DMS53 (cell line): ENCODE measurements at regions not wholly inside any gene's neighbourhood (a gene's known extent, or its start where the extent isn't known, plus 50 kb on each side); places are given as distances from the start of the nearest gene placed in this dataset.
"Not testable (repeated sequence)": the region's sequence is repeated elsewhere in the genome, so short reads cannot be mapped to it uniquely, and the experiment has no call there.

ENCODE experiments used
- DNase-seq: peaks from one replicate; lab custom pipeline; 2025; lab: John Stamatoyannopoulos, UW

- DNase-seq = no peak
These were observed 942.2 kb downstream of the CNTNAP5 start for GRCh38 chr2:124967325-124967724.

- DNase-seq = no peak
These were observed 944.9 kb downstream of the CNTNAP5 start for GRCh38 chr2:124970030-124970429.

DNA sequence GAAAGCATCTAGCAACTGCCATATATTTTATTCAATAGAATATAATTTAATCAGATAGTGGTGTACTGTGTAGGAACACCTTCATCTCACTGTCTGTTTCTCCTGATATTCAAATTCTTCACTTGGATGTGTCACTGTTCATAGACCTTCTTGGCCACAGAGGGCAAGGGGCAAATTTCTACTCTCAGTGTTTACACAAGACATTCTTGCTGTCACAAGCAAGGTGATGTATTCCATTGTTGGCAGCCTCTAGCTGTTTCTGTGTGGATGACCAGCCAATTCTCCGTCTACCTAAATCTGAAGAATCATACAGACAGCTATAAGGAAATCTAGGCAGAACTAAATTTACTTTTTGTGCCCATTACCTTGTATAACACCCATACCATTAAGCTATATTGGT lies 948.3 kb downstream of the CNTNAP5 start:
- no peak for DNase-seq

- no peak for DNase-seq
These were observed 950.1 kb downstream of the CNTNAP5 start for GRCh38 chr2:124975224-124975623.

GRCh38 chr2:124975648-124976047 lies 950.6 kb downstream of the CNTNAP5 start:
- DNase-seq = no peak

- peak; percentile 60 for DNase-seq
These were observed 953.5 kb downstream of the CNTNAP5 start for GRCh38 chr2:124978597-124978996.

DNA sequence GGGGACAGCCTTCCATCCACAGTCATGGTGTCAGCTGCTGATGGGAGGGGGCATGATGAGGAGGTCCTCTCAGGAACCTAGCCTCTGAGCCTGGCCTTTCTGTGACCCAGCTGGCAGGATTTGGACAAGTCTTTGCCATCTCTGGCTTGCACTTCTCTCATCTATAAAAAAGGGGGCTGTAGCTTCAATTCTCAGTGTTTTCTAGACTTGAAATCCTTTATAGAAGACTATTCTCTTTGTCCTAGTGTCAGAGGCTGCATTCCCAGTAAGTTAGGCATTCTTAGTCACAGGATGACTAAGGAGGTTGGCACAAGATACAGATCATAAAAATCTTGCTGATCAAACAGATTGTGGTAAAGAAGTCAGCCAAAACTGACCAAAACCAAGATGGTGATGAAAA lies 958.5 kb downstream of the CNTNAP5 start:
- DNase-seq = no peak

GRCh38 chr2:124985270-124985669 lies 960.2 kb downstream of the CNTNAP5 start:
- no peak for DNase-seq

GRCh38 chr2:124986136-124986535 lies 961.0 kb downstream of the CNTNAP5 start:
- no peak for DNase-seq

GRCh38 chr2:124986870-124987269 lies 961.8 kb downstream of the CNTNAP5 start:
- DNase-seq = not testable (repeated sequence)

DNA sequence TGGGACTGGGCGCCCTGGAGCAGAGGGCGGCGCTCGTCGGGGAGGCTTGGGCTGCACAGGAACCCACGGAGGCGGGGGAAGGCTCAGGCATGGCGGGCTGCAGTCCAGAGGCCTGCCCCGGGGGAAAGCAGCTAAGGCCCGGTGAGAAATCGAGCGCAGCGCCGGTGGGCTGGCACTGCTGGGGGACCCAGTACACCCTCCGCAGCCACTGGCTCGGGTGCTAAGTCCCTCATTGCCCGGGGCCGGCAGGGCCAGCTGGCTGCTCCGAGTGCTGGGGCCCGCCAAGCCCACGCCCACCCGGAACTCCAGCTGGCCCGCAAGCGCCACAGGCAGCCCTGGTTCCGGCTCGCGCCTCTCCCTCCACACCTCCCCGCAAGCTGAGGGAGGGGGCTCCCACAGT lies 962.3 kb downstream of the CNTNAP5 start:
- DNase-seq = not testable (repeated sequence)

DNA sequence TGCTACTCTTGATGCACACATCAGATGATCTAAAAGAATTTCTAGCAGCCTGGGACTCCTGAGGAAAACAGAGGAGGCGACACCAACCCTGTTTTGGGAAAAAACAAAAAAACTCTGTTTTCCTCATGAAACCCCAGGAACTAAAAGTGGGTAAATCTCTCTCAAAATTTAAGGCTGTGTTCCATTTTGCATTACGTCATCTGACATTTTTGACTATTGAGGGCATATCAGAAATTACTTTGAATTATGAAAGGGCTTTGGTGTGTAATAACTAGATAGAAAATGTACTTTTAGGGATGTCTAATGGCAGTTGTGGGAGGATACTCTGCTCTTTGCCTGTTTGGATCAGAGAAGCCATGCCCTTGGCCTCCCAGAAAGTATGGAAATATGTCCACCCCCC lies 963.0 kb downstream of the CNTNAP5 start:
- no peak for DNase-seq

DNA sequence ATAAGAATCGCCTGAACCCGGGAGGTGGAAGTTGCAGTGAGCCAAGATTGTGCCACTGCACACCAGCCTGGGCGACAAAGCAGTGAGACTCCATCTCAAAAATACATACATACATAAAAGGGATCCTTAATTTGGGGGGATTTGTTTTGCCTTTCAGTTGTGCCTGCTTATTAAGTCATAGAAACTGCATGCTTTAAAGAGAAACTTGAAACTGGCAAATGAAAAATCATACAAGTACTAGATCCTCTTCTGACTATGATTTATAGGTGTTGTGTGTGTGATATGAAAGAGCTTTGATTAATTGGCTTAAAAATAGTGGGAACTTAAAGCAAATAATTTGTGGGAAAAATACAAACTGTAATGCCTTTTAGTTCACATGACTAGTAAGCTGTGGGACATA lies 963.7 kb downstream of the CNTNAP5 start:
- no peak for DNase-seq

GRCh38 chr2:124993809-124994208 lies 968.7 kb downstream of the CNTNAP5 start:
- no peak for DNase-seq

DNA sequence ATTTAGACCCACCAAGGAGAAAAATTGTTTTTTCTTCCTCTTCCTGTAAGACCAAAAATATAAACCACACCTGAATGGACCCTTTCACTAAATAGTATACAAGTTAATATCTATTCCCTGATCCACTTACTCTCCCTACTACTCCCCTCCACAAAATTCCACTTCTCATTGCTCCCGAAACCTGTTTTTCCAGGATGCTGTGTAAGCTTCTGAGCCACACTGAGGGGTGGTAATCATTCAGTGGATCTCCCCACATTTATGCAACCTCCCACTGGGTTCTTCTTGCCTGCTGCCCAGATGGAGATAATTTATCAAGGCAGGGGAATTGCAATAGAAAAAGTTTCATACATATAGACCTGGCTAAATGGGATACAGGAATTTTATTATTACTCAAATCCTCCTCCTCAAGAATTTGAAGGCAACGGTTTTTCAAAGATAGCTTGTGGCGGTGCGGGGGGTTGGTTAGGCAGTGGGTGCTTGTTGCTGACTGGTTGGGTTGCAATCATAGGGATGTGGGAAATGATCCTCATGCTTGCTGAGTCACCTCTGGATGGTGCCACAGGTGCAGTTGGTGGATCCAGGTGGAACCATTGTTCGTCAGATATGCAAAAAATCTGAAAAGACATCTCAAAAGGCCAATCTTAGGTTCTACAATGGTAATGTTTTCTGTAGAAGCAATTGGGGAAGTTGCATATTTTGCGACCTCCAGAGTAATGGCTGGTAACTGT lies 970.3 kb downstream of the CNTNAP5 start:
- no peak for DNase-seq

DNA sequence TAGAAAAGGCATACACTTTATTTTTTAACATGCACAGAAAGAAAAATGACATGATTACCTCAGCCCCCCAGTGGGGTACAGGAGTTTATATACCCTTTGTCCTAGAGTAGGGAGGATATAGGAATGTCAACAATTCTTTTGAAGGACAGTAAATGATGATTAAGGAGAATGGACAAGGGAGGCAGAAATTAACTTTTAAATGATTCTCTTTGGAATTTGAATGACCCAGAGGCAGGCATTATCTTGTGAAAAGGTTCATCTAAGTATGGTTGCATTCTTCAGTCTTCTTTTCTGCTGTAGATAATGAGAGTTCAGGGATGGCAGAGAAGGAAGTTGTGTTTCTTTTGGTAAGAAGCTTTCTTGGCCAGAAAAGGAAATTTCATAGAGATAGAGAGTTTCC lies 971.3 kb downstream of the CNTNAP5 start:
- no peak for DNase-seq

DNA sequence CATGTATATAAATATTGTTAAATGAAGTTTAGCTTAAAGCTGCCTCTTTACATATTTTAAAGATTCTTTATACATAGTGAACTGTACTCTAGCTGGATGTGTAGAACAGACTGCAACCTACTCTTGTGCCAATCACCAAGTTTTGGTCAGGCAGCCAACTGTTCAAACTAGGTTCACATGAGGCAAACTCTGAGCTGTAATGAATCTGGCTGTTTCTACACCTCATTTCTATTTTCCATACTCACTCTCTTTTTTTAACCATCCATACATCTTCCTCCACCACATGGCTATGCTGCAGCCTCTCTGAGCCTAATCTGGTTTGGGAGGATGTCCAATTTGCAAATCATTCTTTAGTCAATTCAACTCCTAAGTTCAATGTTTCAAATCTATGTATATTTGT lies 974.8 kb downstream of the CNTNAP5 start:
- DNase-seq = no peak

DNA sequence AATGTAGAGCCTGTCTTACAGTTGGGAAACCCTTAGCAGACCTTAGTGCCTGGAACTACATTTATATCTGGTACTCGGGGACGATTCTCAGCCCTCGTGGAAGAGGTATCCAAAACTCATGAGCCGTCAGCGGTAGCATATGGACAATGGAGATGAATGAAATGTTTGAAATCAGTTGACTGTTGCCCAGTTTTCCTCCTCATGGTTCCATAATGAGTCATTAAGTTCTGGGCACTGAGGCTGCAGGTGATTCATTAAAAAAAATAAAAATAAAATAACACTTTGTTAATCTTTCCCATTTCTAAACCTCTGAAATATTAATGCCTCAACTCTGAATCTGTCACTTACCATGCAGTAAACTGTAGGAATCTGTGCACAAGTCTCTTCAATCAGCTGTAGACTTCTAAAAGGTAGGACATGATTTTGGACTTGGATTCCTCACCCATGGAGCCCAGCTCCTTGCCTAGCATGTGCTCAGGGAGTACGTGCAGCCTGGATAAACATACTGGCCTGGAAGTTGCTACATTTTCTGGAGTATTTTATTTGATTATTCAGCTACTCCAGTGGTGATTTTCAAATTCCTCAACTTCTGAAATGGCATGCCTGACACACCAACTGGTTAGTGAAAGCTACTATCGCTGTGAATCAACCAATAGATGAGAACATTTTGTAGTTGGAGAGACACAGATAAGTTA lies 979.2 kb downstream of the CNTNAP5 start:
- DNase-seq = no peak

DNA sequence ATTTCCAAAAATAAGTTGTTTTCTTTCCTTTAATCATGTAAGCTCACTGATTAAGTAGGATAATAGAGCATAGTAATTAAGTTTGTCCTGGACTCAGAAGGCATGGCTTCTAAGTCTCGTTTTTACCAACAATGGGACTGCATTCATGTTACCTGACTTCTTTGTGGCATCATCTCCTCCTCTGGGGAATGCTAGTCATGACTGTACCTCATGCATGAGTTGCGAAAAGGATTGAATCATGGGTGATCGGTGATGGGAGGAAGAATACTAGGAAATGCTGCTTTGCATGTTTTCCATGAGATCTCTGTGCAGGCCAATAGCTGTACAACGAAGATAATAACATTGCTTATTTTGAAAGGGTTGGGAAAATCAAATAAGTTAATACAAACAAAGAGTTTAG lies 981.6 kb downstream of the CNTNAP5 start:
- no peak for DNase-seq

DNA sequence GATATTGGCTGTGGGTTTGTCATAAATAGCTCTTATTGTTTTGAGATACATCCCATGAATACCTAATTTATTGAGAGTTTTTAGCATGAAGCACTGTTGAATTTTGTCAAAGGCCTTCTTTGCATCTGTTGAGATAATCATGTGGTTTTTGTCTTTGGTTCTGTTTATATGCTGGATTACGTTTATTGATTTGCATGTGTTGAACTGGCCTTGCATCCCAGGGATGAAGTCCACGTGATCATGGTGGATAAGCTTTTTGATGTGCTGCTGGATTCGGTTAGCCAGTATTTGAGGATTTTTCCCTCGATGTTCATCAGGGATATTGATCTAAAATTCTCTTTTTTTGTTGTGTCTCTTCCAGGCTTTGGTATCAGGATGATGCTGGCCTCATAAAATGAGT lies 1003.6 kb downstream of the CNTNAP5 start:
- not testable (repeated sequence) for DNase-seq

DNA sequence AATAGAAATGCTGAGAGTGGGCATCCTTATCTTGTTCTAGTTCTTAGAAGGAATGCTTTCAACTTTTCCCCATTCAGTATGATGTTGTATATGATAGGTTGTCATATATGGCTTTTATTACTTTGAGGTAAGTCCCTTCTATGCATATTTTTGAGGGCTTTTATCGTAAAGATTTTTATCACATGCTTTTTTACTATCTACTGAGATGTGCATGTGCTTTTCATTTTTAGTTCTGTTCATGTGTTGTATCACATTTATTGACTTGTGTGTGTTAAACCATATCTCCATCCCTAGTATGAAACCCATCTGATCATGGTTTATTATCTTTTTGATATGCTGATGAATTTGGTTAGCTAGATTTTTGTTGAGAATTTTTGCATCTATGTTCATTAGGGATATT lies 1008.8 kb downstream of the CNTNAP5 start:
- DNase-seq = no peak

DNA sequence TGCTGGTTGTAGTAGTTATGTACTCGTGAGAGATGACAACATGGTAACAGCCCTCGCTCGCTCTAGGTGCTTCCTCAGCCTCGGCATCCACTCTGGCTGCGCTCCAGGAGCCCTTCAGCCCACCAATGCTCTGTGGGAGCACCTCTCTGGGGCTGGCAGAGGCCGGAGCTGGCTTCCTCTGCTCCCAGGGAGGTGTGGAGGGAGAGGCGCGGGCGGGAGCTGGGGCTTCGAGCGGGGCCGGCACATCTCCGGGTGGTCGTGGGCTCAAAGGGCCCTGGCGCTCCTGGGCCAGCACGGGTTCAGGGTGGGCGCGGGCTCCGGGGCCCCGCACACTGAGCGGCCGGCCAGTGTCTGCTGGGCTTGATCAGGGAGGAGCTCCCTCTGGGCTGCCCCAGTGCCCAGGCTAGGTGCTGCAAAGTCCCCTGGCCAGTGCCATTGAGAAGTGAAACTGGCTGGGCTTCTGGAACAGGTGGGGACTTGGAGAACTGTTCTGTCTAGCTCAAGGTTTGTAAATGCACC lies 1012.1 kb downstream of the CNTNAP5 start:
- no peak for DNase-seq

DNA sequence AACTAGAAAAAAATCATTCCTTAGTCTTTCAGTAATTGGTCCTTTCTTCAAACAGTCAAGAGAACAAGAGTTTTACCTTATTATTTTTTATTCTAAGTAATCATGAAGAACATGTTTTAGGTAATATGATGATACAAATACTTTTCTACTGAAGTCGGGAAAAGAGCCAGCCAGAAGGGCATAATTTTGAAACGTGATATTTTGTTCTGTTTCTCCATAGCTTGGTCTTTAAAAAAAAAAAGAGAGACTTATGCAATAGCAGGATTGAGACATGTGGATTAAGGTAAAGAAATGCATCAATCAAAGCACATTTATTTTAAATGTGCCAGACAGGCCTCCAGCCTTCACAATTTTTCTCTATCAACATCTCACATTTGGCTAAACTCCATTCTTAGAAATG lies 1016.8 kb downstream of the CNTNAP5 start:
- no peak for DNase-seq

- no peak for DNase-seq
These were observed 1017.6 kb downstream of the CNTNAP5 start for GRCh38 chr2:125042727-125043126.
